HCT116 (cell line): ENCODE measurements at regions not wholly inside any gene's neighbourhood (a gene's known extent, or its start where the extent isn't known, plus 50 kb on each side); places are given as distances from the start of the nearest gene placed in this dataset.

Experiments used
- EZH2 ChIP-seq: fragments of 200-600 bp; sonication (generic); IDR thresholded peaks from 2 replicates; pipeline ENCODE4 v1.6.1; 2017; ENCODE audit warnings: antibody characterized with exemption, mixed run types
- POLR2A ChIP-seq: IDR thresholded peaks from 2 replicates; pipeline ENCODE4 v1.7.0; 2011; ENCODE audit warnings: borderline replicate concordance; ENCODE audit not compliant: insufficient read depth, insufficient read length; ENCODE audit errors: extremely low read depth
- POLR2AphosphoS5 ChIP-seq: IDR thresholded peaks from 2 replicates; pipeline ENCODE4 v1.6.1; 2011; ENCODE audit warnings: mild to moderate bottlenecking, low read depth, low read length, moderate library complexity
- RAD21 ChIP-seq: IDR thresholded peaks from 2 replicates; pipeline ENCODE4 v1.6.1; 2012; ENCODE audit warnings: low read depth, mild to moderate bottlenecking
- SIN3A ChIP-seq: IDR thresholded peaks from 2 replicates; pipeline ENCODE4 v1.6.1; 2012; ENCODE audit warnings: low read depth
- ZNF274 ChIP-seq: fragments of 200-500 bp; sonication (Bioruptor generic); IDR thresholded peaks from 2 replicates; pipeline ENCODE4 v1.6.1; 2014; ENCODE audit warnings: mild to moderate bottlenecking, low read depth, low read length, inconsistent platforms
- TF ChIP-seq, protein P1 (sequence below), 3 experiments: fragments of 200-600 bp in 1 of 3; sonication (generic) in 1 of 3; IDR thresholded peaks in 2 of 3; conservative IDR thresholded peaks in 1 of 3; 2 replicates each; pipeline ENCODE4 v1.5.1; 2012 to 2017; ENCODE audit warnings: low read depth in 2 of 3, low read length in 2 of 3, antibody characterized with exemption in 1 of 3, borderline replicate concordance in 1 of 3, control low read depth in 1 of 3, mild to moderate bottlenecking in 1 of 3, mixed read lengths in 1 of 3, mixed run types in 1 of 3, moderate library complexity in 1 of 3; ENCODE audit not compliant: insufficient read depth in 1 of 3
- TF ChIP-seq, protein P2 (sequence below): IDR thresholded peaks from 2 replicates; pipeline ENCODE4 v1.6.1; 2012

GRCh38 chr10:26374426-26374825 lies 63.7 kb upstream of the APBB1IP start:
- TF ChIP-seq POLR2AphosphoS5, result no peak
- TF ChIP-seq, protein P1, sequence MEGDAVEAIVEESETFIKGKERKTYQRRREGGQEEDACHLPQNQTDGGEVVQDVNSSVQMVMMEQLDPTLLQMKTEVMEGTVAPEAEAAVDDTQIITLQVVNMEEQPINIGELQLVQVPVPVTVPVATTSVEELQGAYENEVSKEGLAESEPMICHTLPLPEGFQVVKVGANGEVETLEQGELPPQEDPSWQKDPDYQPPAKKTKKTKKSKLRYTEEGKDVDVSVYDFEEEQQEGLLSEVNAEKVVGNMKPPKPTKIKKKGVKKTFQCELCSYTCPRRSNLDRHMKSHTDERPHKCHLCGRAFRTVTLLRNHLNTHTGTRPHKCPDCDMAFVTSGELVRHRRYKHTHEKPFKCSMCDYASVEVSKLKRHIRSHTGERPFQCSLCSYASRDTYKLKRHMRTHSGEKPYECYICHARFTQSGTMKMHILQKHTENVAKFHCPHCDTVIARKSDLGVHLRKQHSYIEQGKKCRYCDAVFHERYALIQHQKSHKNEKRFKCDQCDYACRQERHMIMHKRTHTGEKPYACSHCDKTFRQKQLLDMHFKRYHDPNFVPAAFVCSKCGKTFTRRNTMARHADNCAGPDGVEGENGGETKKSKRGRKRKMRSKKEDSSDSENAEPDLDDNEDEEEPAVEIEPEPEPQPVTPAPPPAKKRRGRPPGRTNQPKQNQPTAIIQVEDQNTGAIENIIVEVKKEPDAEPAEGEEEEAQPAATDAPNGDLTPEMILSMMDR (IDR thresholded peaks at IDR 0.05 in 2 of 3, conservative IDR thresholded peaks at IDR 0.05 in 1 of 3; ENCODE audit: borderline replicate concordance in 1 of 3, insufficient read depth in 1 of 3, low read depth in 2 of 3, low read length in 2 of 3), result no peak
- TF ChIP-seq, protein P2, sequence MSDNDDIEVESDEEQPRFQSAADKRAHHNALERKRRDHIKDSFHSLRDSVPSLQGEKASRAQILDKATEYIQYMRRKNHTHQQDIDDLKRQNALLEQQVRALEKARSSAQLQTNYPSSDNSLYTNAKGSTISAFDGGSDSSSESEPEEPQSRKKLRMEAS, result no peak
- no peak for TF ChIP-seq ZNF274
- TF ChIP-seq EZH2, result no peak
- TF ChIP-seq POLR2A, result no peak
- TF ChIP-seq SIN3A, result no peak
- no peak for TF ChIP-seq RAD21
